ENCODE measurements at regions not wholly inside any gene's neighbourhood (a gene's known extent, or its start where the extent isn't known, plus 50 kb on each side); places are given as distances from the start of the nearest gene placed in this dataset.
"Not testable (repeated sequence)": the region's sequence is repeated elsewhere in the genome, so short reads cannot be mapped to it uniquely, and the experiment has no call there.

DNA sequence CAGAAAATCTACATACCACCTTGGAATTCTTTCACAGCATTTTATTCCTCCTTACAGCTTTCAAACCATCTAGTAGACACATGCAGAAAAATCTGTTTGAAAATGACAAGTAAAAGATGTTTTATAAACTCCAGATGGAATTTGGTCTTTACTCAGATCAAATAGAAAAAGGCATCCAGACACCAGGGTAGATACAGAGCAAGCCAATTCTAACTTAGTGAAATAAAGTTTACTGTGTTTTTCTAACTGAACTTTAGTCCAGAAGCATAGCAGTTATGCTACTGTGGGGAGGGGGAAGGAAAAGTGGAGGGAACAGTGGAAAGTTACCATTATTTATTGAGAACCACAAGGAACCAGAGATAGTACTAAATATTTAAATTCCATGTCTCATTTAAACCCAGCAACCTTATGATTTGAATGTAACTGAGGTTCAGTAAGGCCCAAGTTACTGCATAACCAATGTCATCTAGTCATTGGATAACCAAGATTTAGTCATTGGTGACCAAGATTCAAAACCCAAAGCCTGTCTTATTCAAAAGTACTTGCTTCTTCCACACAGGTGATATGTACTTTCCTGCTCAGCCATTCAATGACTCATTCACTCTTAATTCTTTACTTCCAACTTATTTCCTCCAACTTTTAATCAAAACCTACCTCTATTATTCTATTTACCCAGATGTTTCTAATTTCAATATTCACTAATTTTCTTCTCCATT is 57.7 kb downstream of the RAD51AP2 start:
- DNase-seq (ENCODE audit: low spot score): no peak

DNA sequence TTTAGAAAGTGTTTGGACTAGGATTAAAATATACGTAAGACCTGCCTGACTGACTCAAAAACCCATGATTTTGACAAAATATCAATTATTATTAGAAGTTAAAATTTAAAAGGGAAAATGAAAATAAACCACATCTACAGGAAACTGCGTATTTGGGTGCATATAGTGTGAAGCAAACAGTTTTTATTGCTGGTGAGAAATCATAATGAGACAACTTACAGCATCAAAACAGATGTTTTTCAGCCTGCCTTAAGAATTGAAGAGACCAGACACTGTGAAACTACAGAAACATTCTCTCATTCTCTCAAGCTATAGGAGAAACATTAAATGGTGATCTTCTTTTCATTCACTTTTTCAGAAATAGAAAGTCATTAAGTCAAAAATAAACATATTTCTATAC is 62.9 kb downstream of the RAD51AP2 start:
- no peak for DNase-seq (ENCODE audit: low spot score)

DNA sequence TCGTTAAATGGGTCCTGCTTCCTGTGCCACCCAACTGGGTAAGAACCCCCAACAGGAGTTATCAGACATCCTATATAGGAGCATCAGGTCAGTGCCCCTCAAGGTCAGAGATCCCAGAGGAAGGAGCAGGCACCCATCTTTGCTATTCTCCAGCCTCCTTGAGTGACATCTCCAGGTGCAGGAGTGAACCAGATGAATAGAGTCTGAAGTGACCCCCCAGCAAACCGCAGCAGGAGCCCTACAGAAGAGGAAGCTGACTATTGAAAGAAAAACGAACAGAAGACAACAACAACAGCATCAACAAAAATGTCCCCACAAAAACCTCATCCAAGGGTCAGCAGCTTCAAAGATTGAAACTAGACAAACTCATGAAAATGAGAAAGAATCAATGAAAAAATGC is 72.0 kb downstream of the RAD51AP2 start:
- not testable (repeated sequence) for DNase-seq (ENCODE audit: low spot score)

DNA sequence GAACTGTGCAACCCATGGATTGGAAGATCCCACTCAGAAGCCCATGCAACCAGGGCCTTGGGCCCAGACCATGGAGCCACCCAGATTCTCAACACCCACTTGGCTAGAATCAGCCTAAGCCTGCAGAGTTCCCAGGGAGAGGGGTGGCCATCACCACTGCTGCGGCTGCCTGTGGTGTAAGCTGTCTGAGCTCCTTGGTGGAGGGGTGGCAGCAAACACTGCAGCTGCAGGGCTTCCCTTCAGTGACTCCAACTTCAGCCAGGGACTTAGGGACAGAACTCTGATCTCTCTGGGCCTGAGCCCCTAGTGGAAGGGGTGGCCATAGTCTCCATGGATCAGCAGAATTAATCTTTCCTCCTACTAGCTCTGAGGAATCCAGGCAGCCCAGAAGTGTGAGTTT is 72.5 kb downstream of the RAD51AP2 start:
- DNase-seq (ENCODE audit: low spot score): no peak

GRCh38 chr2:17442334-17442733 is 75.9 kb downstream of the RAD51AP2 start:
- no peak for DNase-seq (ENCODE audit: low spot score)

GRCh38 chr2:17441790-17442189 is 76.5 kb downstream of the RAD51AP2 start:
- DNase-seq (ENCODE audit: low spot score): no peak

GRCh38 chr2:17441055-17441771 is 77.0 kb downstream of the RAD51AP2 start:
- DNase-seq (ENCODE audit: low spot score): no peak

GRCh38 chr2:17430326-17430725 is 87.9 kb downstream of the RAD51AP2 start:
- DNase-seq (ENCODE audit: low spot score): no peak

DNA sequence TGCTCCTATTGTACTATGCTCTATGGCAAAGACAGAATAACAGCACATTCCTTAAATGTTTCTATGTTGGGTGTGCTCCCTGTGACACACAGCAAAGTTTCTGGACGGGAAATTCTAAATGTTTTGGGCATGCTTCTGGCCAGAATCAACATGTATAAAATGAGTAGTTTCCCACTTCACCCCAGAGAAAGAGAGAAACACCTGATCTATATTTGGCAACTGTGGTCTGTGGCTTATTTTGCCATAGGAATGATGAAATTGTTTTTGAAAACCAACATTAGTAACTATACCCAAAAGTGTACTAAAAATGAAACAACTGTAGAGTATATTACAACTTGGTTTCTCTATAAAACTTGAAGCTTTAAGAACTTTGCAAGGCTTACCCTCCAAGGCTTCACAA is 89.1 kb downstream of the RAD51AP2 start:
- no peak for DNase-seq (ENCODE audit: low spot score)

GRCh38 chr2:17427401-17427800 is 90.8 kb downstream of the RAD51AP2 start:
- DNase-seq (ENCODE audit: low spot score): no peak

DNA sequence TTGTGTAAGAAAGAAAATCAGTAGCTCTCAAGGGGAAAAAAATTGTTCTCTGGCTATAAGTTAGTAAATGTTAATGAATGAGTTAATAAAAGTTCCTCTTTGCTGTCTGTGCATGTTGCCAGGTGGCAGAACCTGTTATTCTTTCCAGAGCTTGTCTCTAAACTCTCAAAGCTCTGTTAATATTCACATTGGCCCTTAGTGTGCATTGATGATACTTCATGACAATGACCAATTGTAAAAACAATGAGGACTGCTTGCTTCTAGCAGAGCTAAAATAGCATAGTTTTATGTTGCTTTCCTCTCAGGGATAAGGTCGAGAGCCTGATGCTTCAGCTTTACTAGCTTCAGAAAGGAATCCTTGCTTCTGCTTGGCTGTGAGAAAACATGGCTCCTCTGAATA is 91.5 kb downstream of the RAD51AP2 start:
- DNase-seq (ENCODE audit: low spot score): no peak

DNA sequence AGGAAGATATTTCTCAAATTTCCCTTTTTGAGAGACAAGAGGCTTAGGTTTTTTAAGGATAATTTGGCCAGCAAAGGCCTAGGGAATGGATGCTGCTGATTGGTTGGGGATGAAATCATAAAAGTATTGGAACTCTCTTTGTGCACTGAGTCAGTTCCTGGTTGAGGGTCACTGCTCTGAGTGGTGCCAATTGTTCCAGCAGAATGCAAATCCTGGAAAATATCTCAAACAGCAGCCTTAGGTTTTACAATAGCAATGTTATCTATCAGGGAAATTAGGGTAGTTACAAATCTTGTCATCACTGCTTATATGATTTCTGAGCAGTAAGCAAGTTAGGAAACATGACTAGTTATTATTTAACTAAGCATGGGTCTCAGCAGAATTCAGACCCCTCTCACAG is 96.2 kb downstream of the RAD51AP2 start:
- DNase-seq (ENCODE audit: low spot score): no peak

DNA sequence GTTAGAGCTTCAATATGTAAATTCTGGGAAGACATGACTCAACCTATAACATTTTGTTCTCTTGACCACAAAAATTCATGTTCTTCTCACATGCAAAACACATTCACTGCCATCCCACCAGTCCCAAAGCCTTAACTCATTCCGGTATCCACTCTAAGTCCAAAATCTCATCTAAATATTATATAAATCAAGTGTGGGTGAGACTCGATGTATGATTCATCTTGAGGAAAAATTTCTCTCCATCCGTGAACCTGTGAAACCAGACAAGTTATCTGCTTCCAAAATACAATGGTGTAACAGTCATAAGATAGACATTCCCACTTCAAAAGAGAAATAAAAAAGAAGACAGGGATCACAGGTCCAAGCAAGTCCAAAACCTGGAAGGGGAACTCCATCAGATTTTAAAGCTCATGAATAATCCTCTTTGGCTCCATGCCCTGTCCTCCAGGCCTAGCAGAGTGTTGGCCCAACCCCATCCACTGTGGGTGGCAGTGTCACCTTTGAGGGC is 101.3 kb downstream of the RAD51AP2 start:
- DNase-seq (ENCODE audit: low spot score): no peak

DNA sequence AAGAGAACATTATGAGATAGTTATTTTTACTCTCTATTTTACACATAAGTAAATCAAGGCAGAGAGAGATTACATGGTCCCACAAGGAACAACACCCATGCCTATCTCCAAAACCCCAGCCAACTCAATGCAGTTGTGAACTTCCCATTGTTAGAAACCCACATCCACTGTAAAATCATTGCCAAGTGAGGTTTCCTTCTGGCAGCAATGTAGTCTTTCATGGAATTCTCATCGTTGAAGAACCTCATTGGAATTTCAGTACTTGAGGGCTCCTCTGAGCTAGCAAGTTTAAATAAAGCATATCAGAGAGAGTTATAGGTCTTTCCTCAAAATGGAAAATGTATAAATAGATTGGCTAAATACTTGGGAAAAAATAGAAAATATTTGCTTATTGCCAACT is 105.2 kb downstream of the RAD51AP2 start:
- no peak for DNase-seq (ENCODE audit: low spot score)

- DNase-seq (ENCODE audit: low spot score): no peak
Measured at GRCh38 chr2:17401096-17401495, 117.1 kb downstream of the RAD51AP2 start.

- DNase-seq (ENCODE audit: low spot score): no peak
Measured at GRCh38 chr2:17398770-17399169, 119.5 kb downstream of the RAD51AP2 start.

DNA sequence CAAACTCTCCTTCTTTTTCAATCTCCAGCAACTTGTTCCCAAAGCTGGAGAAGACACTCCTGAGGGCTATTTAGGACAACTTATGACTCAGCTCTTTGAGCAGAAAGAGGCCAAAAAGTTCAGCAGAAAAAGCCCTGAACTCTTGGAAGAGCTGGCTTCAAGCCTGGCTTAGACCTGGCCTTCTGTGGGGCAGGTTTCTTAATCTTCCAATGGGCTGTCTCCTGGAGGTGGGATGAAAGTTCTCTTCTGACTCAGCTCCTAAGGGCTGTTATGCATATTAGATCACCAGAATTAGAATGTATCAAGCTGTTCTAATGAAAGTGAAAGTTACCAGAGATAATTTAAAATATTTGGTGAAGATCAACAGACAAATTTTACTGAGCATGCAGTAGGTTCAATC is 129.4 kb downstream of the RAD51AP2 start:
- DNase-seq (ENCODE audit: low spot score): no peak

- no peak for DNase-seq (ENCODE audit: low spot score)
Measured at GRCh38 chr2:17387591-17387990, 130.6 kb downstream of the RAD51AP2 start.

DNA sequence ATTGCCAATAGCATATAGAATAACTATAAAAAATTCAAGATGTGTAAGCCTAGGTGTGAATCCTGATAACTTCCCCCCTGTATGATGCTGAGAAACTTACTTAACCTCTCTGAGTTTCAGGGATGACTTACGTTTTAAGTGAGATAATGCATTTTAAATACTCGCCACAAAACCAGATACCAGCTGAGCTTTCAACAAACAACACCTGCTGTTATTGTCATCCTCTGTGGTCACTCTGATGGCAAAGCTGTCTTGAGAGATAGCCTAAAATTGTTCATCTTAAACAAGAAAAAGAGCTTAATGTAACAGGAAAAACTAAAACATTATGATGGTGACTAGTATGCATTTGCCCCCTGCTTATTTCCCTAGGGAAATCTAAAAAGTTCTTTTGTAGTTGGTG is 131.5 kb downstream of the RAD51AP2 start:
- no peak for DNase-seq (ENCODE audit: low spot score)

DNA sequence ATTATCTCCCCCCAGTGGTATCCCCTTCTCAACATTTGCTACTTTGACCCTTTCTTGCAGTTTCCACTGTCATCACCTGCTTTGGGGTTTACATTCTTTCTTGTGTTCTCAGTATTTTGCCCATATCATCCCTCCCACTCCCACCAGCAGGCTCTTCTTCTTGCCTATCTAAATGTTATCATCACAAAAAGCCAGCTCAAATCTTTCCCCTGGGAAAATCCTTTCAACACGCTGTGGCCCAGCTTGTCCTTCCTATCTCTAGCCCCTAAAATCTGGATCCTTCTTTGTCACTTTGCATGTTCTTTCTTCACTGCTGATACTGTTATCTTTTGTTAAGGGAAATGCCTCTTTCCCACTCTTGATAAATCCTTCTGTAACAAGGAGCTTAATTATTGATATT is 138.2 kb downstream of the RAD51AP2 start:
- no peak for DNase-seq (ENCODE audit: low spot score)

DNA sequence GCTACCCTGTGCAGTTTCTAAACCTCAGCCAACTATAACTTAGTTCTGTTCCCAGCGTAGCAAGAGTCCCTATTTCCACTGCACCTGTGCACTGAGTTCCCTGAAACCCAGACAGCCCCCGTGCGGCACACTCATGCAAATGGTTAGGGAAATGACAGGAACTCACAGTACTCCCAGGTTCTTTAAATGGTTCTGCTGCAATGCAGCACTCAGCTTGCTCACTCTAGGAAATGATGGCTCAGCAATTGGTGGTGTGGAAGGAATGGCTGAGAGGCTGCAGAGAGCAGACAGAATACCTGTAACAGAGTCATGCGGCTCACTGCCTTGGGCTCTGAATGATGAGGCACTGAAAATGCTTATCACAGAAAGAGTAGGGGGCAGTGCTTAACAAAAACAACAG is 143.0 kb downstream of the RAD51AP2 start:
- no peak for DNase-seq (ENCODE audit: low spot score)

GRCh38 chr2:17373741-17374140 is 144.5 kb downstream of the RAD51AP2 start:
- no peak for DNase-seq (ENCODE audit: low spot score)

- no peak for DNase-seq (ENCODE audit: low spot score)
Measured at GRCh38 chr2:17373041-17373440, 145.2 kb downstream of the RAD51AP2 start.
